GM12878 (cell line): ENCODE measurements at regions not wholly inside any gene's neighbourhood (a gene's known extent, or its start where the extent isn't known, plus 50 kb on each side); places are given as distances from the start of the nearest gene placed in this dataset.

Source experiments
- ATAC-seq: fragments of 200-7000 bp; cut with Tn5 transposase; 3 replicates; pipeline ENCODE4 v1.9.1; 2020; ENCODE audit warnings: mild to moderate bottlenecking, moderate library complexity
- BruUV-seq: library from RNA; stranded (reverse); fragments of 400-500 nt; replicated peaks from 2 replicates; lab custom pipeline; 2021; lab: Mats Ljungman, UMichigan
- CTCF ChIA-PET: fragments of 300-600 bp; sonication (Branson Sonifier 250); formaldehyde crosslinking; extraction: SDS; loops from one replicate; lab custom pipeline; 2021; ENCODE audit warnings: inconsistent platforms; lab: Yijun Ruan, JAX
- POLR2A ChIA-PET: fragments of 350-600 bp; formaldehyde crosslinking; extraction: SDS; loops from one replicate; lab custom pipeline; 2021; ENCODE audit warnings: inconsistent platforms; lab: Charles Lee
- RAD21 ChIA-PET: fragments of 300-600 bp; sonication (Branson Sonifier 250); formaldehyde crosslinking; loops from one replicate; lab custom pipeline; 2023; ENCODE audit warnings: antibody characterized with exemption; ENCODE audit not compliant: unreplicated experiment; lab: Charles Lee
- SMC1A ChIA-PET: fragments of 300-600 bp; sonication (Branson Sonifier 250); formaldehyde crosslinking; loops from one replicate; lab custom pipeline; 2023; ENCODE audit not compliant: unreplicated experiment, uncharacterized antibody; lab: Charles Lee
- DNase-seq: peaks from one replicate; pipeline ENCODE4 v3.0.0-alpha.2; 2011; ENCODE audit warnings: low read depth, low spot score
- FAIRE-seq: peaks from 3 replicates; lab custom pipeline; 2011; peaks lifted over from hg19 to GRCh38; lab: Jason Lieb, UNC
- H2AFZ ChIP-seq: 2 replicates; pipeline ENCODE4 v1.6.0; 2011; ENCODE audit warnings: low read depth, low read length, control low read depth; ENCODE audit not compliant: control insufficient read depth
- H3K27ac ChIP-seq: 2 replicates; pipeline ENCODE4 v1.5.1; 2011; ENCODE audit warnings: control low read depth; ENCODE audit not compliant: control insufficient read depth, insufficient read depth
- H3K27me3 ChIP-seq, 2 experiments: replicated peaks in 1 of 2; 2 replicates each; pipeline versions ENCODE4 v1.6.0 to v1.6.1; 2011; ENCODE audit warnings: low read length in 1 of 2; ENCODE audit not compliant: control insufficient read depth in 2 of 2, insufficient read depth in 2 of 2
- H3K36me3 ChIP-seq, 2 experiments: 2 replicates each; pipeline ENCODE4 v1.5.1; 2011; ENCODE audit warnings: low read length in 1 of 2; ENCODE audit not compliant: control insufficient read depth in 2 of 2, insufficient read depth in 2 of 2
- H3K4me1 ChIP-seq: 2 replicates; pipeline ENCODE4 v1.6.1; 2011; ENCODE audit warnings: mild to moderate bottlenecking, low read length, moderate library complexity, mixed read lengths; ENCODE audit not compliant: control insufficient read depth, insufficient read depth
- H3K4me2 ChIP-seq: 2 replicates; pipeline ENCODE4 v1.6.0; 2011; ENCODE audit warnings: control low read depth; ENCODE audit not compliant: control insufficient read depth, insufficient read depth
- H3K4me3 ChIP-seq: fragments of 200-600 bp; sonication (generic); 2 replicates; pipeline ENCODE4 v1.5.1; 2016
- H3K79me2 ChIP-seq: 2 replicates; pipeline ENCODE4 v1.6.0; 2011; ENCODE audit warnings: low read length; ENCODE audit not compliant: control insufficient read depth, insufficient read depth
- H3K9ac ChIP-seq: 2 replicates; pipeline ENCODE4 v1.8.0; 2011; ENCODE audit warnings: low read length, control low read depth, mixed read lengths; ENCODE audit not compliant: control insufficient read depth, insufficient read depth
- H3K9me3 ChIP-seq: replicated peaks from 3 replicates; pipeline ENCODE4 v1.5.1; 2011; ENCODE audit warnings: mild to moderate bottlenecking, low read length; ENCODE audit not compliant: control insufficient read depth, insufficient read depth
- H4K20me1 ChIP-seq: 2 replicates; pipeline ENCODE4 v1.6.0; 2011; ENCODE audit not compliant: control insufficient read depth, insufficient read depth
- ATF2 ChIP-seq: IDR thresholded peaks from 2 replicates; pipeline ENCODE4 v1.6.1; 2012; ENCODE audit warnings: low read length, inconsistent platforms
- ATF7 ChIP-seq: fragments of 450-650 bp; IDR thresholded peaks from 2 replicates; pipeline ENCODE4 v1.6.1; 2016; ENCODE audit warnings: low read depth, mild to moderate bottlenecking
- CREM ChIP-seq: IDR thresholded peaks from 2 replicates; pipeline ENCODE4 v1.6.1; 2014; ENCODE audit warnings: antibody characterized with exemption, low read depth
- CTCF ChIP-seq, 3 experiments: IDR thresholded peaks in 2 of 3; conservative IDR thresholded peaks in 1 of 3; 2 replicates each; pipeline ENCODE4 v1.5.1; 2011; ENCODE audit warnings: low read depth in 3 of 3, low read length in 3 of 3, mild to moderate bottlenecking in 3 of 3, control low read depth in 2 of 3, moderate library complexity in 2 of 3, inconsistent platforms in 1 of 3, mixed read lengths in 1 of 3; ENCODE audit not compliant: control insufficient read depth in 2 of 3, insufficient read depth in 1 of 3; ENCODE audit errors: extremely low read depth in 1 of 3
- EZH2 ChIP-seq: IDR thresholded peaks from 2 replicates; pipeline ENCODE4 v1.6.1; 2012; ENCODE audit warnings: low read depth, mild to moderate bottlenecking, control low read depth, inconsistent platforms, low read length, borderline replicate concordance; ENCODE audit not compliant: control insufficient read depth
- FOS ChIP-seq: IDR thresholded peaks from 3 replicates; pipeline ENCODE4 v1.6.1; 2011; ENCODE audit warnings: borderline replicate concordance; ENCODE audit not compliant: insufficient read length; ENCODE audit errors: extremely low read depth
- HDAC6 ChIP-seq: fragments of 200-600 bp; sonication (generic); IDR thresholded peaks from one replicate; pipeline ENCODE4 v1.8.0; 2017; ENCODE audit warnings: antibody characterized with exemption; ENCODE audit not compliant: unreplicated experiment
- HDGF ChIP-seq: fragments of 450-650 bp; IDR thresholded peaks from 2 replicates; pipeline ENCODE4 v1.6.1; 2016; ENCODE audit warnings: antibody characterized with exemption
- IRF3 ChIP-seq: fragments of 450-650 bp; IDR thresholded peaks from 2 replicates; pipeline ENCODE4 v1.6.1; 2014; ENCODE audit warnings: mild to moderate bottlenecking
- NBN ChIP-seq: fragments of 450-650 bp; IDR thresholded peaks from 2 replicates; pipeline ENCODE4 v1.6.1; 2016
- NKRF ChIP-seq: fragments of 450-650 bp; conservative IDR thresholded peaks from 2 replicates; pipeline ENCODE4 v1.6.1; 2017; ENCODE audit warnings: mild to moderate bottlenecking, moderate library complexity
- NR2C1 ChIP-seq: fragments of 450-650 bp; IDR thresholded peaks from 2 replicates; pipeline ENCODE4 v1.6.1; 2017; ENCODE audit warnings: antibody characterized with exemption, mild to moderate bottlenecking, moderate library complexity
- PAX8 ChIP-seq: fragments of 450-650 bp; IDR thresholded peaks from 2 replicates; pipeline ENCODE4 v1.6.1; 2017; ENCODE audit warnings: mild to moderate bottlenecking, moderate library complexity
- RAD51 ChIP-seq: fragments of 450-650 bp; IDR thresholded peaks from 2 replicates; pipeline ENCODE4 v1.6.1; 2016; ENCODE audit warnings: moderate library complexity, mild to moderate bottlenecking, inconsistent platforms
- RFX5 ChIP-seq: IDR thresholded peaks from 2 replicates; pipeline ENCODE4 v1.6.1; 2011; ENCODE audit warnings: low read depth, low read length, improper control_type of control experiment
- SMAD5 ChIP-seq: IDR thresholded peaks from 2 replicates; pipeline ENCODE4 v1.6.1; 2016; ENCODE audit warnings: antibody characterized with exemption, low read depth
- SMC3 ChIP-seq: IDR thresholded peaks from 2 replicates; pipeline ENCODE4 v1.6.1; 2011; ENCODE audit warnings: low read length, improper control_type of control experiment, borderline replicate concordance
- USF1 ChIP-seq: IDR thresholded peaks from 2 replicates; pipeline ENCODE4 v1.6.1; 2011; ENCODE audit warnings: borderline replicate concordance, low read depth, mild to moderate bottlenecking, moderate library complexity, mixed read lengths, low read length; ENCODE audit not compliant: insufficient read depth; ENCODE audit errors: extremely low read length
- WRNIP1 ChIP-seq: IDR thresholded peaks from 2 replicates; pipeline ENCODE4 v1.6.1; 2011; ENCODE audit warnings: low read depth, low read length, improper control_type of control experiment, borderline replicate concordance
- WGBS: methylation state at CpG from one replicate; pipeline ENCODE4 v1.1.6; 2016; ENCODE audit warnings: low lambda C conversion rate; ENCODE audit not compliant: insufficient replicate concordance, insufficient coverage; ENCODE audit errors: missing lambda C conversion rate; 5-methylcytosine and 5-hydroxymethylcytosine counted together
- in situ Hi-C: fragments of 300-500 bp; cut with MboI; formaldehyde crosslinking; loops from 9 replicates; pipeline ENCODE4 v1.14.3; 2018; ENCODE audit warnings: mixed read lengths
- intact Hi-C: fragments of 100-400 bp; cut with micrococcal nuclease; formaldehyde crosslinking; loops from one replicate; pipeline ENCODE4 v1.14.2; 2022; ENCODE audit not compliant: unreplicated experiment

GRCh38 chr14:80385336-80385735, 174.0 kb upstream of the DIO2 start:
- Histone ChIP-seq H3K79me2 (no peaks in the 10 kb centered on the region), H3K9me3 (no peaks in the 10 kb centered on the region), H3K4me3 (no peak overlapping the region), H3K9ac (no peak overlapping the region), H3K27me3 (no peaks in the 10 kb centered on the region), H3K36me3 (no peaks in the 10 kb centered on the region), H3K4me1 (no peaks in the 10 kb centered on the region), H4K20me1 (no peaks in the 10 kb centered on the region), H3K4me2 (no peak overlapping the region), H2AFZ (no peak overlapping the region), H3K27ac (no peak overlapping the region)
- SMC1A ChIA-PET = no interaction called here
- intact Hi-C loops (no loop called here), in situ Hi-C loops (no loop called here)
- DNase-seq (no peak), FAIRE-seq (no peak), ATAC-seq (no peak)
- CTCF ChIA-PET = interaction anchor here (0.7 kb wide), 1 partner anchor 104 kb away, joined by 3 read pairs; no protein-coding TSS in a partner anchor
- WGBS = 24% methylated on average over 3 of the region's 3 CpGs
- POLR2A ChIA-PET = no interaction called here
- TF ChIP-seq EZH2 (no peak), ATF2 (no peak), NR2C1 (no peak), RAD51 (no peak), NBN (no peak), FOS (no peak), USF1 (no peak), HDAC6 (no peak), IRF3 (no peak), ATF7 (no peak), PAX8 (no peak), HDGF (no peak), NKRF (no peak), CTCF (IDR thresholded peaks at IDR 0.05 in 2 of 3, conservative IDR thresholded peaks at IDR 0.05 in 1 of 3; ENCODE audit: control insufficient read depth in 2 of 3, extremely low read depth in 1 of 3, insufficient read depth in 1 of 3, low read depth in 3 of 3, low read length in 3 of 3) (no peak), WRNIP1 (no peak), CREM (no peak), SMC3 (no peak), RFX5 (no peak), SMAD5 (no peak)
- RAD21 ChIA-PET = no interaction called here
- no TSS peak for BruUV-seq
